Motor neuron (in vitro differentiated cells): ENCODE measurements at regions not wholly inside any gene's neighbourhood (a gene's known extent, or its start where the extent isn't known, plus 50 kb on each side); places are given as distances from the start of the nearest gene placed in this dataset.
A peak's percentile ranks its signal among the peaks of the same experiment; 100 is the strongest.

Source experiments
- ATAC-seq, 8 experiments: fragments of 200-7000 bp; cut with Tn5 transposase; replicated peaks in 6 of 8; 2 replicates each; pipeline ENCODE4 v1.8.0; 2021; ENCODE audit warnings: mild to moderate bottlenecking in 8 of 8, moderate library complexity in 8 of 8
- H3K27ac ChIP-seq, 2 donors: fragments of 250-450 bp; sonication (Bioruptor Pico); 2 replicates each; pipeline ENCODE4 v1.9.0; 2021; ENCODE audit warnings: antibody characterized with exemption in 2 of 2, mild to moderate bottlenecking in 2 of 2, moderate library complexity in 1 of 2
- H3K4me1 ChIP-seq, 2 donors: fragments of 250-450 bp; sonication (Bioruptor Pico); replicated peaks in 1 of 2; 2 replicates each; pipeline ENCODE4 v1.6.1; 2021; ENCODE audit warnings: antibody characterized with exemption in 2 of 2, mild to moderate bottlenecking in 2 of 2, moderate library complexity in 1 of 2
- H3K4me3 ChIP-seq, 5 donors: fragments of 250-450 bp; sonication (Bioruptor Pico); 2 replicates each; pipeline ENCODE4 v1.9.0; 2021; ENCODE audit warnings: antibody characterized with exemption in 5 of 5, mild to moderate bottlenecking in 5 of 5, moderate library complexity in 4 of 5
- WGBS, 10 experiments: fragments of 450-650 bp; shearing (Covaris generic); methylation state at CpG; one replicate each; pipeline ENCODE4 v1.0.0; 2022; 5-methylcytosine and 5-hydroxymethylcytosine counted together
- in situ Hi-C, 9 experiments: fragments of 400-800 bp; cut with MboI; loops; one replicate each; pipeline ENCODE4 v1.15.0; 2021; ENCODE audit warnings: low sequenced_read_pairs in 9 of 9, low pct_unique_long_range_greater_than_20kb in 2 of 9; ENCODE audit not compliant: unreplicated experiment in 9 of 9

- WGBS, 10 experiments, result 7 to 70% (median 32%) methylated on average over 2 to 12 of the region's 15 CpGs
- ATAC-seq, result no peak
- in situ Hi-C loops, result loop anchor here (10.0 to 25.0 kb wide), 4 partner anchors 298 to 935 kb away; partner anchors contain the start of gene EBF3 (in 6 of the 9)
- H3K4me3 ChIP-seq, result no peak overlapping the region
- no peak overlapping the region for H3K27ac ChIP-seq
- peaks cover 5 to 31% of the 10 kb centered on the region in 2 donors for H3K4me1 ChIP-seq
Observed at GRCh38 chr10:129039406-129040370, 427.4 kb upstream of the MGMT start.

- peaks cover 6 to 29% of the 10 kb centered on the region in 2 donors for H3K4me1 ChIP-seq
- WGBS, 10 experiments, result 13 to 100% (median 34%) methylated on average over 1 of the region's 1 CpG; no CpG with 5 or more reads in 6 of the 10 experiments
- no peak overlapping the region for H3K27ac ChIP-seq
- H3K4me3 ChIP-seq, result no peak overlapping the region
- ATAC-seq, result no peak
- in situ Hi-C loops, result loop anchor here in 7 of 9 experiments (25.0 kb wide), 3 partner anchors 297 to 922 kb away; partner anchors contain the start of gene EBF3 (in 6 of the 7)
Observed at GRCh38 chr10:129040377-129040776, 426.7 kb upstream of the MGMT start.

- no peak for ATAC-seq
- in situ Hi-C loops, result loop anchor here in 7 of 9 experiments (25.0 kb wide), 3 partner anchors 295 to 920 kb away; partner anchors contain the start of gene EBF3 (in 6 of the 7)
- H3K4me3 ChIP-seq, result no peak overlapping the region
- WGBS, 10 experiments, result 54 to 94% (median 72%) methylated on average over 2 to 5 of the region's 9 CpGs; no CpG with 5 or more reads in 3 of the 10 experiments
- H3K4me1 ChIP-seq, result peaks cover 12 to 35% of the 10 kb centered on the region in 2 donors
- H3K27ac ChIP-seq, result no peak overlapping the region
Observed at GRCh38 chr10:129041916-129042315, 425.1 kb upstream of the MGMT start.

GRCh38 chr10:129042776-129043595 is 424.1 kb upstream of the MGMT start:
- in situ Hi-C loops, result loop anchor here in 7 of 9 experiments (25.0 kb wide), 3 partner anchors 294 to 919 kb away; partner anchors contain the start of gene EBF3 (in 6 of the 7)
- 5 to 93% (median 57%) methylated on average over 4 to 13 of the region's 21 CpGs for WGBS, 10 experiments
- Histone ChIP-seq H3K4me1 (peaks cover 12 to 43% of the 10 kb centered on the region in 2 donors), H3K27ac (no peak overlapping the region), H3K4me3 (no peak overlapping the region)
- ATAC-seq, result no peak

GRCh38 chr10:129043691-129044090 is 423.4 kb upstream of the MGMT start:
- Histone ChIP-seq H3K4me3 (no peak overlapping the region), H3K4me1 (peaks cover 12 to 43% of the 10 kb centered on the region in 2 donors), H3K27ac (no peak overlapping the region)
- no peak for ATAC-seq
- in situ Hi-C loops, result loop anchor here in 7 of 9 experiments (25.0 kb wide), 3 partner anchors 294 to 919 kb away; partner anchors contain the start of gene EBF3 (in 6 of the 7)
- WGBS, 10 experiments, result 0 to 95% (median 82%) methylated on average over 1 to 3 of the region's 3 CpGs; no CpG with 5 or more reads in 1 of the 10 experiments

- 0 to 88% (median 70%) methylated on average over 1 to 8 of the region's 17 CpGs; no CpG with 5 or more reads in 2 of the 10 experiments for WGBS, 10 experiments
- in situ Hi-C loops, result loop anchor here in 7 of 9 experiments (25.0 kb wide), 3 partner anchors 292 to 917 kb away; partner anchors contain the start of gene EBF3 (in 6 of the 7)
Observed at GRCh38 chr10:129045599-129045998, 421.4 kb upstream of the MGMT start.

GRCh38 chr10:129046065-129046681 is 420.9 kb upstream of the MGMT start:
- Histone ChIP-seq H3K27ac (no peak overlapping the region), H3K4me1 (peaks cover 12 to 46% of the 10 kb centered on the region in 2 donors), H3K4me3 (no peak overlapping the region)
- ATAC-seq, result peak in 3 of 8 experiments; percentile 57 to 64 (median 60)
- in situ Hi-C loops, result loop anchor here in 7 of 9 experiments (25.0 kb wide), 3 partner anchors 291 to 916 kb away; partner anchors contain the start of gene EBF3 (in 6 of the 7)
- 60 to 100% (median 81%) methylated on average over 1 to 16 of the region's 28 CpGs; no CpG with 5 or more reads in 1 of the 10 experiments for whole genome bisulfite sequencing, 10 experiments

More at GRCh38 chr10:129045599-129045998, 421.4 kb upstream of the MGMT start:
- Histone ChIP-seq H3K27ac (no peak overlapping the region), H3K4me1 (peaks cover 12 to 46% of the 10 kb centered on the region in 2 donors), H3K4me3 (no peak overlapping the region)
- peak in 1 of 8 experiments; percentile 19 for ATAC-seq

GRCh38 chr10:129046962-129047361 is 420.1 kb upstream of the MGMT start:
- ATAC-seq, result no peak
- Histone ChIP-seq H3K4me1 (peaks cover 12 to 46% of the 10 kb centered on the region in 2 donors), H3K27ac (no peak overlapping the region), H3K4me3 (no peak overlapping the region)
- 39 to 96% (median 81%) methylated on average over 1 to 5 of the region's 5 CpGs; no CpG with 5 or more reads in 2 of the 10 experiments for WGBS, 10 experiments
- in situ Hi-C loops, result loop anchor here in 7 of 9 experiments (25.0 kb wide), 3 partner anchors 290 to 915 kb away; partner anchors contain the start of gene EBF3 (in 6 of the 7)

GRCh38 chr10:129047600-129047999 is 419.4 kb upstream of the MGMT start:
- Histone ChIP-seq H3K4me3 (no peak overlapping the region), H3K4me1 (peaks cover 12 to 43% of the 10 kb centered on the region in 2 donors), H3K27ac (no peak overlapping the region)
- WGBS, 10 experiments, result 14 to 100% (median 86%) methylated on average over 1 to 3 of the region's 3 CpGs; no CpG with 5 or more reads in 1 of the 10 experiments
- ATAC-seq, result no peak
- in situ Hi-C loops, result loop anchor here in 7 of 9 experiments (25.0 kb wide), 3 partner anchors 290 to 915 kb away; partner anchors contain the start of gene EBF3 (in 6 of the 7)

GRCh38 chr10:129048513-129048912 is 418.5 kb upstream of the MGMT start:
- WGBS, 10 experiments, result 51 to 96% (median 91%) methylated on average over 3 to 6 of the region's 12 CpGs; no CpG with 5 or more reads in 5 of the 10 experiments
- no peak for ATAC-seq
- no peak overlapping the region for H3K4me3 ChIP-seq
- H3K27ac ChIP-seq, result no peak overlapping the region
- in situ Hi-C loops, result loop anchor here in 7 of 9 experiments (25.0 kb wide), 3 partner anchors 289 to 914 kb away; partner anchors contain the start of gene EBF3 (in 6 of the 7)
- H3K4me1 ChIP-seq, result peaks cover 12 to 34% of the 10 kb centered on the region in 2 donors

GRCh38 chr10:129049501-129049900 is 417.5 kb upstream of the MGMT start:
- Histone ChIP-seq H3K4me1 (peaks cover 9 to 24% of the 10 kb centered on the region in 2 donors), H3K4me3 (no peak overlapping the region), H3K27ac (no peak overlapping the region)
- in situ Hi-C loops, result loop anchor here in 7 of 9 experiments (25.0 kb wide), 3 partner anchors 288 to 913 kb away; partner anchors contain the start of gene EBF3 (in 6 of the 7)
- 20 to 93% (median 49%) methylated on average over 1 to 6 of the region's 7 CpGs; no CpG with 5 or more reads in 5 of the 10 experiments for WGBS, 10 experiments
- ATAC-seq, result no peak
